Ishikawa (cell line): ENCODE measurements at regions not wholly inside any gene's neighbourhood (a gene's known extent, or its start where the extent isn't known, plus 50 kb on each side); places are given as distances from the start of the nearest gene placed in this dataset.

Experiments
- CEBPB ChIP-seq: IDR thresholded peaks from 2 replicates; pipeline ENCODE4 v1.6.1; 2012
- CREB1 ChIP-seq: IDR thresholded peaks from 2 replicates; pipeline ENCODE4 v1.6.1; 2012; ENCODE audit warnings: low read depth
- EGR1 ChIP-seq: IDR thresholded peaks from 2 replicates; pipeline ENCODE4 v1.6.1; 2012
- EP300 ChIP-seq: IDR thresholded peaks from 2 replicates; pipeline ENCODE4 v1.6.1; 2012; ENCODE audit warnings: borderline replicate concordance
- FOXM1 ChIP-seq: IDR thresholded peaks from 2 replicates; pipeline ENCODE4 v1.6.1; 2012; ENCODE audit warnings: low read depth, borderline replicate concordance
- MAX ChIP-seq: IDR thresholded peaks from 2 replicates; pipeline ENCODE4 v1.6.1; 2012
- NFIC ChIP-seq: IDR thresholded peaks from 2 replicates; pipeline ENCODE4 v1.6.1; 2012
- RAD21 ChIP-seq: IDR thresholded peaks from 2 replicates; pipeline ENCODE4 v1.6.1; 2012; ENCODE audit warnings: low read depth
- REST ChIP-seq: IDR thresholded peaks from 2 replicates; pipeline ENCODE4 v1.6.1; 2012; ENCODE audit warnings: low read depth, mild to moderate bottlenecking
- TAF1 ChIP-seq: IDR thresholded peaks from 2 replicates; pipeline ENCODE4 v1.6.1; 2012; ENCODE audit warnings: low read depth, mild to moderate bottlenecking
- TCF12 ChIP-seq: IDR thresholded peaks from 2 replicates; pipeline ENCODE4 v1.6.1; 2012; ENCODE audit warnings: low read depth
- TEAD4 ChIP-seq: IDR thresholded peaks from 2 replicates; pipeline ENCODE4 v1.6.1; 2012
- USF1 ChIP-seq: IDR thresholded peaks from 2 replicates; pipeline ENCODE4 v1.6.1; 2012
- YY1 ChIP-seq: IDR thresholded peaks from 2 replicates; pipeline ENCODE4 v1.6.1; 2012; ENCODE audit warnings: low read depth
- ZBTB7A ChIP-seq: IDR thresholded peaks from 2 replicates; pipeline ENCODE4 v1.6.1; 2012; ENCODE audit warnings: low read depth

- TF ChIP-seq TCF12: no peak
- TF ChIP-seq CREB1: no peak
- no peak for TF ChIP-seq RAD21
- TF ChIP-seq TAF1: no peak
- no peak for TF ChIP-seq YY1
- no peak for TF ChIP-seq EGR1
- TF ChIP-seq CEBPB: no peak
- no peak for TF ChIP-seq ZBTB7A
- no peak for TF ChIP-seq EP300
- no peak for TF ChIP-seq USF1
- no peak for TF ChIP-seq FOXM1
- TF ChIP-seq MAX: no peak
- no peak for TF ChIP-seq TEAD4
- no peak for TF ChIP-seq REST
- TF ChIP-seq NFIC: no peak
Observed at GRCh38 chr11:69874984-69875624, 55.9 kb upstream of the FGF3 start.

GRCh38 chr11:69876013-69876412, 56.8 kb upstream of the FGF3 start:
- TF ChIP-seq CREB1 (no peak), YY1 (no peak), NFIC (no peak), TCF12 (no peak), EGR1 (no peak), TEAD4 (no peak), FOXM1 (no peak), CEBPB (no peak), USF1 (no peak), ZBTB7A (no peak), TAF1 (no peak), REST (no peak), EP300 (no peak), RAD21 (no peak), MAX (no peak)

- TF ChIP-seq EGR1 (no peak), MAX (no peak), CREB1 (no peak), EP300 (no peak), ZBTB7A (no peak), YY1 (no peak), REST (no peak), FOXM1 (no peak), TAF1 (no peak), TCF12 (no peak), RAD21 (no peak), USF1 (no peak), CEBPB (no peak), TEAD4 (no peak), NFIC (no peak)
Observed at GRCh38 chr11:69877235-69877634, 58.0 kb upstream of the FGF3 start.
